ENCODE measurements at regions not wholly inside any gene's neighbourhood (a gene's known extent, or its start where the extent isn't known, plus 50 kb on each side); places are given as distances from the start of the nearest gene placed in this dataset.
"Not testable (repeated sequence)": the region's sequence is repeated elsewhere in the genome, so short reads cannot be mapped to it uniquely, and the experiment has no call there.

GRCh38 chr1:47664896-47665295 is 227.1 kb downstream of the FOXD2 start:
- TF ChIP-seq, protein P1, sequence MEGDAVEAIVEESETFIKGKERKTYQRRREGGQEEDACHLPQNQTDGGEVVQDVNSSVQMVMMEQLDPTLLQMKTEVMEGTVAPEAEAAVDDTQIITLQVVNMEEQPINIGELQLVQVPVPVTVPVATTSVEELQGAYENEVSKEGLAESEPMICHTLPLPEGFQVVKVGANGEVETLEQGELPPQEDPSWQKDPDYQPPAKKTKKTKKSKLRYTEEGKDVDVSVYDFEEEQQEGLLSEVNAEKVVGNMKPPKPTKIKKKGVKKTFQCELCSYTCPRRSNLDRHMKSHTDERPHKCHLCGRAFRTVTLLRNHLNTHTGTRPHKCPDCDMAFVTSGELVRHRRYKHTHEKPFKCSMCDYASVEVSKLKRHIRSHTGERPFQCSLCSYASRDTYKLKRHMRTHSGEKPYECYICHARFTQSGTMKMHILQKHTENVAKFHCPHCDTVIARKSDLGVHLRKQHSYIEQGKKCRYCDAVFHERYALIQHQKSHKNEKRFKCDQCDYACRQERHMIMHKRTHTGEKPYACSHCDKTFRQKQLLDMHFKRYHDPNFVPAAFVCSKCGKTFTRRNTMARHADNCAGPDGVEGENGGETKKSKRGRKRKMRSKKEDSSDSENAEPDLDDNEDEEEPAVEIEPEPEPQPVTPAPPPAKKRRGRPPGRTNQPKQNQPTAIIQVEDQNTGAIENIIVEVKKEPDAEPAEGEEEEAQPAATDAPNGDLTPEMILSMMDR (conservative IDR thresholded peaks at IDR 0.05), result not testable (repeated sequence)
- TF ChIP-seq ZFX (IDR thresholded peaks at IDR 0.05), result not testable (repeated sequence)
